A172 (cell line): ENCODE measurements at regions not wholly inside any gene's neighbourhood (a gene's known extent, or its start where the extent isn't known, plus 50 kb on each side); places are given as distances from the start of the nearest gene placed in this dataset.

ENCODE experiments used
- DNase-seq: peaks from one replicate; pipeline ENCODE4 v3.0.0-alpha.2; 2015; ENCODE audit warnings: low spot score

- DNase-seq = no peak
These were observed 157.4 kb upstream of the MAF start for GRCh38 chr16:79757968-79758367.

- no peak for DNase-seq
These were observed 156.6 kb upstream of the MAF start for GRCh38 chr16:79757163-79757562.

- no peak for DNase-seq
These were observed 156.0 kb upstream of the MAF start for GRCh38 chr16:79756571-79756970.

GRCh38 chr16:79754501-79754900 lies 154.0 kb upstream of the MAF start:
- no peak for DNase-seq

- no peak for DNase-seq
These were observed 153.5 kb upstream of the MAF start for GRCh38 chr16:79754081-79754480.

GRCh38 chr16:79753286-79753685 lies 152.7 kb upstream of the MAF start:
- no peak for DNase-seq

GRCh38 chr16:79752396-79752795 lies 151.9 kb upstream of the MAF start:
- DNase-seq = no peak

- no peak for DNase-seq
These were observed 151.1 kb upstream of the MAF start for GRCh38 chr16:79751471-79752184.

GRCh38 chr16:79750311-79750710 lies 149.8 kb upstream of the MAF start:
- DNase-seq = no peak

GRCh38 chr16:79748629-79749028 lies 148.1 kb upstream of the MAF start:
- no peak for DNase-seq

- no peak for DNase-seq
These were observed 147.2 kb upstream of the MAF start for GRCh38 chr16:79747688-79748087.

- DNase-seq = no peak
These were observed 139.7 kb upstream of the MAF start for GRCh38 chr16:79740252-79740651.

- no peak for DNase-seq
These were observed 134.7 kb upstream of the MAF start for GRCh38 chr16:79735271-79735670.

- no peak for DNase-seq
These were observed 134.2 kb upstream of the MAF start for GRCh38 chr16:79734721-79735120.

GRCh38 chr16:79728923-79729240 lies 128.3 kb upstream of the MAF start:
- no peak for DNase-seq

- no peak for DNase-seq
These were observed 127.7 kb upstream of the MAF start for GRCh38 chr16:79728048-79728922.

- no peak for DNase-seq
These were observed 126.4 kb upstream of the MAF start for GRCh38 chr16:79726902-79727301.

GRCh38 chr16:79725051-79725450 lies 124.5 kb upstream of the MAF start:
- no peak for DNase-seq

- DNase-seq = no peak
These were observed 123.1 kb upstream of the MAF start for GRCh38 chr16:79723583-79724168.

- DNase-seq = no peak
These were observed 120.7 kb upstream of the MAF start for GRCh38 chr16:79721270-79721669.

GRCh38 chr16:79717333-79718137 lies 117.0 kb upstream of the MAF start:
- no peak for DNase-seq

- DNase-seq = no peak
These were observed 116.3 kb upstream of the MAF start for GRCh38 chr16:79716645-79717332.
